ENCODE measurements at regions not wholly inside any gene's neighbourhood (a gene's known extent, or its start where the extent isn't known, plus 50 kb on each side); places are given as distances from the start of the nearest gene placed in this dataset.

DNA sequence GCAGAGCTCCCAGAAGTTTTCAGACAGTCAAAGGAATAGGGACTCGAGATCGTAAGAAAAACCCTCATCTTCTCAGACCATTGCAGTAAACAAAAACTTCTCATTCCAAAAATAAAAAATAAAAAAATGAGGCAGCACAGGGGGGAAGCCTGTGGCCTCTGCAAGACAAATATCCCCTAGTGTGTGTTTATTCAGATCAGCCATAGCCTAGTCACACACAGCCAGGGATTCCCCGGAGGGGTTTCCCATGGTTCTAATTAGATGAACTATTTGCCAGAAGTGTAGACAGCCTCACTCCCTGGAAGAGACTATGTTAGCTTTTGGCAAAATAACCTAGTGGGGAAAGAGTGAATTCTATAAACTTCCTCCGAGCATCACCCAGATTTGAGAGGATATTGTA is 122.9 kb upstream of the KLF7 start:
- no peak for TF ChIP-seq POLR2AphosphoS5 (IDR thresholded peaks at IDR 0.05; ENCODE audit: low read depth, low read length)
- TF ChIP-seq SIN3A (IDR thresholded peaks at IDR 0.05; ENCODE audit: borderline replicate concordance, insufficient read depth, low read length) = no peak
- TF ChIP-seq, protein P1, sequence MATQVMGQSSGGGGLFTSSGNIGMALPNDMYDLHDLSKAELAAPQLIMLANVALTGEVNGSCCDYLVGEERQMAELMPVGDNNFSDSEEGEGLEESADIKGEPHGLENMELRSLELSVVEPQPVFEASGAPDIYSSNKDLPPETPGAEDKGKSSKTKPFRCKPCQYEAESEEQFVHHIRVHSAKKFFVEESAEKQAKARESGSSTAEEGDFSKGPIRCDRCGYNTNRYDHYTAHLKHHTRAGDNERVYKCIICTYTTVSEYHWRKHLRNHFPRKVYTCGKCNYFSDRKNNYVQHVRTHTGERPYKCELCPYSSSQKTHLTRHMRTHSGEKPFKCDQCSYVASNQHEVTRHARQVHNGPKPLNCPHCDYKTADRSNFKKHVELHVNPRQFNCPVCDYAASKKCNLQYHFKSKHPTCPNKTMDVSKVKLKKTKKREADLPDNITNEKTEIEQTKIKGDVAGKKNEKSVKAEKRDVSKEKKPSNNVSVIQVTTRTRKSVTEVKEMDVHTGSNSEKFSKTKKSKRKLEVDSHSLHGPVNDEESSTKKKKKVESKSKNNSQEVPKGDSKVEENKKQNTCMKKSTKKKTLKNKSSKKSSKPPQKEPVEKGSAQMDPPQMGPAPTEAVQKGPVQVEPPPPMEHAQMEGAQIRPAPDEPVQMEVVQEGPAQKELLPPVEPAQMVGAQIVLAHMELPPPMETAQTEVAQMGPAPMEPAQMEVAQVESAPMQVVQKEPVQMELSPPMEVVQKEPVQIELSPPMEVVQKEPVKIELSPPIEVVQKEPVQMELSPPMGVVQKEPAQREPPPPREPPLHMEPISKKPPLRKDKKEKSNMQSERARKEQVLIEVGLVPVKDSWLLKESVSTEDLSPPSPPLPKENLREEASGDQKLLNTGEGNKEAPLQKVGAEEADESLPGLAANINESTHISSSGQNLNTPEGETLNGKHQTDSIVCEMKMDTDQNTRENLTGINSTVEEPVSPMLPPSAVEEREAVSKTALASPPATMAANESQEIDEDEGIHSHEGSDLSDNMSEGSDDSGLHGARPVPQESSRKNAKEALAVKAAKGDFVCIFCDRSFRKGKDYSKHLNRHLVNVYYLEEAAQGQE (IDR thresholded peaks at IDR 0.05; ENCODE audit: insufficient read depth in 1 of 2, low read depth in 2 of 2, low read length in 2 of 2) = no peak
